MCF 10A (cell line): ENCODE measurements at regions not wholly inside any gene's neighbourhood (a gene's known extent, or its start where the extent isn't known, plus 50 kb on each side); places are given as distances from the start of the nearest gene placed in this dataset.

Experiments
- BruUV-seq: library from RNA; stranded (reverse); fragments of 400-500 nt; replicated peaks from 2 replicates; lab custom pipeline; 2021; lab: Mats Ljungman, UMichigan
- CTCF ChIA-PET: fragments of 300-600 bp; sonication (Branson Sonifier 250); formaldehyde crosslinking; extraction: SDS; loops from one replicate; lab custom pipeline; 2021; ENCODE audit warnings: antibody characterized with exemption, inconsistent platforms; lab: Yijun Ruan, JAX
- POLR2A ChIA-PET: fragments of 300-600, 350-650 bp; sonication (Branson Sonifier 250); formaldehyde crosslinking; extraction: SDS; loops from one replicate; lab custom pipeline; 2020; ENCODE audit warnings: antibody characterized with exemption, inconsistent platforms; lab: Yijun Ruan, JAX
- DNase-seq: peaks from one replicate; pipeline ENCODE4 v3.0.0-alpha.2; 2018; ENCODE audit not compliant: unreplicated experiment
- H3K27ac Mint-ChIP-seq: one replicate; pipeline ENCODE4 v1.8.0; 2022; ENCODE audit warnings: mild to moderate bottlenecking, low read depth, mixed read lengths; ENCODE audit not compliant: unreplicated experiment
- H3K27me3 Mint-ChIP-seq: one replicate; pipeline ENCODE4 v1.8.0; 2022; ENCODE audit warnings: mixed read lengths; ENCODE audit not compliant: insufficient read depth, unreplicated experiment
- H3K36me3 Mint-ChIP-seq: one replicate; pipeline ENCODE4 v1.8.0; 2022; ENCODE audit warnings: mild to moderate bottlenecking, moderate library complexity, mixed read lengths; ENCODE audit not compliant: insufficient read depth, unreplicated experiment
- H3K4me1 Mint-ChIP-seq: one replicate; pipeline ENCODE4 v1.8.0; 2022; ENCODE audit warnings: mixed read lengths; ENCODE audit not compliant: insufficient read depth, unreplicated experiment
- H3K4me3 Mint-ChIP-seq: one replicate; pipeline ENCODE4 v1.8.0; 2022; ENCODE audit warnings: mild to moderate bottlenecking, moderate library complexity, mixed read lengths; ENCODE audit not compliant: unreplicated experiment
- H3K9me3 Mint-ChIP-seq: one replicate; pipeline ENCODE4 v1.8.0; 2022; ENCODE audit warnings: mixed read lengths; ENCODE audit not compliant: unreplicated experiment
- CTCF ChIP-seq: fragments of 200-600 bp; IDR thresholded peaks from one replicate; pipeline ENCODE4 v1.8.0; 2022; ENCODE audit warnings: antibody characterized with exemption, mild to moderate bottlenecking; ENCODE audit not compliant: unreplicated experiment
- intact Hi-C: fragments of 100-400 bp; cut with micrococcal nuclease; formaldehyde crosslinking; loops from 2 replicates; pipeline ENCODE4 v1.14.1; 2022

- no peak for TF ChIP-seq CTCF
- no peak overlapping the region for H3K4me3 Mint-ChIP-seq
- intact Hi-C loops: loop anchor here (5.0 kb wide), 4 partner anchors 77 to 562 kb away; no protein-coding TSS in a partner anchor
- H3K9me3 Mint-ChIP-seq: no peaks in the 10 kb centered on the region
- ChIA-PET POLR2A (interaction anchor here (0.6 to 1.5 kb wide), 6 partner anchors 9 to 134 kb away, joined by 3 to 5 read pairs (median 3); no protein-coding TSS in a partner anchor), CTCF (interaction anchor here (0.6 to 1.4 kb wide), 5 partner anchors 9 to 299 kb away, joined by 3 to 4 read pairs (median 4); no protein-coding TSS in a partner anchor)
- H3K27ac Mint-ChIP-seq: peak overlapping the region; percentile 65
- no peak for DNase-seq
- no peaks in the 10 kb centered on the region for H3K27me3 Mint-ChIP-seq
- H3K4me1 Mint-ChIP-seq: peaks cover 50% of the 10 kb centered on the region
- H3K36me3 Mint-ChIP-seq: no peaks in the 10 kb centered on the region
- TSS peak; percentile 97 for BruUV-seq
Measured at GRCh38 chr3:59558906-59559720, 509.3 kb upstream of the CFAP20DC start.

- ChIA-PET POLR2A (interaction anchor here (0.7 to 3.1 kb wide), 9 partner anchors 9 to 343 kb away, joined by 3 to 17 read pairs (median 3); no protein-coding TSS in a partner anchor), CTCF (interaction anchor here (0.6 to 2.9 kb wide), 6 partner anchors 12 to 1072 kb away, joined by 3 to 8 read pairs (median 4); no protein-coding TSS in a partner anchor)
- Mint-ChIP-seq H3K36me3 (no peaks in the 10 kb centered on the region), H3K4me1 (peaks cover 35% of the 10 kb centered on the region), H3K27ac (no peak overlapping the region), H3K4me3 (no peak overlapping the region), H3K27me3 (no peaks in the 10 kb centered on the region), H3K9me3 (no peaks in the 10 kb centered on the region)
- no TSS peak for BruUV-seq
- peak; percentile 70 for DNase-seq
- TF ChIP-seq CTCF: no peak
- intact Hi-C loops: loop anchor here (5.0 kb wide), 4 partner anchors 73 to 558 kb away; no protein-coding TSS in a partner anchor
Measured at GRCh38 chr3:59555593-59556315, 505.9 kb upstream of the CFAP20DC start.

GRCh38 chr3:59553076-59553475, 503.3 kb upstream of the CFAP20DC start:
- ChIA-PET CTCF (no interaction called here), POLR2A (no interaction called here)
- Mint-ChIP-seq H3K4me1 (peaks cover 23% of the 10 kb centered on the region), H3K9me3 (no peaks in the 10 kb centered on the region), H3K36me3 (no peaks in the 10 kb centered on the region), H3K4me3 (no peak overlapping the region), H3K27me3 (no peaks in the 10 kb centered on the region), H3K27ac (no peak overlapping the region)
- BruUV-seq: no TSS peak
- intact Hi-C loops: no loop called here
- DNase-seq: no peak
- no peak for TF ChIP-seq CTCF

DNA sequence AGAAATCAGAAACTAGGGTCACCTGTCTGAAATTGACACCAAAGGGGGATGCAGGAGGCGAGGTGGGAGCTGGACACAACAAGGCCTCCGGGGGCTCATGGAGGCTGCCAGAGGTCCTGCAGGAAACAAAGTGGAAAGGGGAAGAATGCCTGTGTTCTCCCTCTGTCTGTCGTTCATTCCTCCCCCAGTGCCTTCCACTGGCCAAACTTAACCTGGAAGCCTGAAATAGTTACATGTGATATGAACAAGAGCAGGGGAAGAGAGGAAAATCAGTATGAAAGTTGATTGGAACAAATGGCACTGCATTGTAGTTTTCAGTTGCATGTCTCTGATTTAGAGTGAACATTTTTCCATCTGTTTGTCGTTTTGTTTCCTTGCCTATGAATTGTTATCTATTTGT, 502.0 kb upstream of the CFAP20DC start:
- CTCF ChIA-PET: no interaction called here
- TF ChIP-seq CTCF: no peak
- no TSS peak for BruUV-seq
- POLR2A ChIA-PET: no interaction called here
- no peak overlapping the region for H3K27ac Mint-ChIP-seq
- H3K36me3 Mint-ChIP-seq: no peaks in the 10 kb centered on the region
- no peaks in the 10 kb centered on the region for H3K9me3 Mint-ChIP-seq
- H3K4me1 Mint-ChIP-seq: peaks cover 23% of the 10 kb centered on the region
- no peak overlapping the region for H3K4me3 Mint-ChIP-seq
- H3K27me3 Mint-ChIP-seq: no peaks in the 10 kb centered on the region
- no peak for DNase-seq
- intact Hi-C loops: no loop called here
